ENCODE measurements at regions not wholly inside any gene's neighbourhood (a gene's known extent, or its start where the extent isn't known, plus 50 kb on each side); places are given as distances from the start of the nearest gene placed in this dataset.

DNA sequence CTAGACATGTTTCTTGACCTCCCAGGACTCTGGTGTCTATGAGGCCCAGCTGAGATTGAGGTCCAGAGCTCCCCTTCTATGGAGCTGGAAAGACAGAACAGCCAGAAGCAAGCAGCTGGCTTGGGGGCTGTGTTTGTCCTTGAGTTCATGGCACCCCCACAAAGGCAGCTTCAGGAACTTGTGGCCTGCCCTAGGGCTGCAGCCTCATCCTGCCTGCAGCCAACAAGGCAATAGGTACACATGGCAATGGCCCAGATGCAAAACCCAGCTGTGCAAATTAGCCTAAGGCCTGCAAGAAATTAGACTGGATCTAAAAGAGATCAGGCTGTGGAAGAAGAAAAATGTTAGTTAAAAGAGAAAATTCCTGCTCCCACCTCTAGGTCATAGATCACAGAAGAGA lies 131.7 kb upstream of the NALF2 start:
- FAIRE-seq (no peak), DNase-seq (no peak)
- Histone ChIP-seq H3K27ac (ENCODE audit: low read depth in 1 of 3, low read length in 2 of 3) (no peak overlapping the region), H3K36me3 (ENCODE audit: control insufficient read depth in 3 of 3, insufficient read depth in 2 of 3, low read depth in 1 of 3, low read length in 3 of 3) (no peaks in the 10 kb centered on the region), H3K9me3 (ENCODE audit: control insufficient read depth in 2 of 2, insufficient read depth in 1 of 2, low read depth in 1 of 2, low read length in 1 of 2) (no peaks in the 10 kb centered on the region), H3K4me1 (ENCODE audit: control insufficient read depth in 3 of 3, insufficient read depth in 2 of 3, low read depth in 1 of 3, low read length in 2 of 3) (no peaks in the 10 kb centered on the region), H3K27me3 (ENCODE audit: control insufficient read depth in 3 of 3, insufficient read depth in 3 of 3, low read length in 3 of 3) (no peaks in the 10 kb centered on the region), H3K4me3 (ENCODE audit: low read depth in 1 of 3, low read length in 3 of 3) (no peak overlapping the region)

DNA sequence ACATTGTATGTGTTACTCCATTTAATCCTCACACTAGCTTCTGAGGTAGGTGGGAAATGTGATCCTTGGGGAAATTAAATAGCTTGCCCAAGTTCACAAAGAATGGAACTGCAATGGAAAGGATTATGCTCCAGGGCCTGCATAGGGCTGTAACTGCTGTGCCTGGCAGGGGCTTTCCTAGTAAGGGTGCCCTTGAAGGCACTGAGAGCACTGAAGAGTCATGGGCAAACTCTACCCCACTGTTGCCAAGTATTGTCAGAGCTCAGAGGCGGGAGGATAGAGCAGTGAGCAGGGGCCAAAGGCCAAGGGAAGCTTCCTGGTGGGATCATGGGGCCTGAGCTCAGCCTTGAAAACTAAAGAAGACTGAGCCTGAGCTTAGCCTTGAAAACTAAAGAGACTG lies 133.0 kb upstream of the NALF2 start:
- no peak overlapping the region for H3K4me3 ChIP-seq (ENCODE audit: low read depth in 1 of 3, low read length in 3 of 3)
- no peaks in the 10 kb centered on the region for H3K4me1 ChIP-seq (ENCODE audit: control insufficient read depth in 3 of 3, insufficient read depth in 2 of 3, low read depth in 1 of 3, low read length in 2 of 3)
- no peaks in the 10 kb centered on the region for H3K9me3 ChIP-seq (ENCODE audit: control insufficient read depth in 2 of 2, insufficient read depth in 1 of 2, low read depth in 1 of 2, low read length in 1 of 2)
- FAIRE-seq (no peak), DNase-seq (no peak)
- 40 to 72% (median 50%) methylated on average over 1 of the region's 1 CpG for WGBS, 3 donors
- H3K36me3 ChIP-seq (ENCODE audit: control insufficient read depth in 3 of 3, insufficient read depth in 2 of 3, low read depth in 1 of 3, low read length in 3 of 3) = no peaks in the 10 kb centered on the region
- H3K27ac ChIP-seq (ENCODE audit: low read depth in 1 of 3, low read length in 2 of 3) = no peak overlapping the region
- H3K27me3 ChIP-seq (ENCODE audit: control insufficient read depth in 3 of 3, insufficient read depth in 3 of 3, low read length in 3 of 3) = no peaks in the 10 kb centered on the region

DNA sequence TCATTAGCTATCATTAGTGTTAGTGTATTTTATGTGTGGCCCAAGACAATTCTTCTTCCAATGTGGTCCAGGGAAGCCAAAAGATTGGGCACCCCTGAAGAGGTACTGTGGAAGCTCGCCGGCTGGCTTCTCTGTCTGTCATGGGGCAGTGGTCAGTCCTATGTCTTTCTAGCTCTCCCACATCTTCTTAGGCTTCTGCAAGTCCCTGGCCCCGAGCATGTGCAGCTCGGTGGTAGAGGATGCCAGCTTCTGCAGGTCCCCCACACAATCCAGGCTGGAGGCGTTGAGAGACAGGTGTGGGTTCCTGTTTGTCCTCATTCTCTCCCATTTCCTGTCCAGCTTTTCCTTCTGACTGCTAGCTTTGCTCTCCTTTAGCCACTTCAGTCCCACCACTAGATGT lies 134.1 kb upstream of the NALF2 start:
- Histone ChIP-seq H3K27me3 (ENCODE audit: control insufficient read depth in 3 of 3, insufficient read depth in 3 of 3, low read length in 3 of 3) (no peaks in the 10 kb centered on the region), H3K36me3 (ENCODE audit: control insufficient read depth in 3 of 3, insufficient read depth in 2 of 3, low read depth in 1 of 3, low read length in 3 of 3) (no peaks in the 10 kb centered on the region), H3K9me3 (ENCODE audit: control insufficient read depth in 2 of 2, insufficient read depth in 1 of 2, low read depth in 1 of 2, low read length in 1 of 2) (no peaks in the 10 kb centered on the region), H3K4me1 (ENCODE audit: control insufficient read depth in 3 of 3, insufficient read depth in 2 of 3, low read depth in 1 of 3, low read length in 2 of 3) (no peaks in the 10 kb centered on the region), H3K4me3 (ENCODE audit: low read depth in 1 of 3, low read length in 3 of 3) (no peak overlapping the region), H3K27ac (ENCODE audit: low read depth in 1 of 3, low read length in 2 of 3) (no peak overlapping the region)
- DNase-seq (no peak), FAIRE-seq (no peak)
- 79 to 93% (median 85%) methylated on average over 4 to 5 of the region's 5 CpGs for WGBS, 3 donors

DNA sequence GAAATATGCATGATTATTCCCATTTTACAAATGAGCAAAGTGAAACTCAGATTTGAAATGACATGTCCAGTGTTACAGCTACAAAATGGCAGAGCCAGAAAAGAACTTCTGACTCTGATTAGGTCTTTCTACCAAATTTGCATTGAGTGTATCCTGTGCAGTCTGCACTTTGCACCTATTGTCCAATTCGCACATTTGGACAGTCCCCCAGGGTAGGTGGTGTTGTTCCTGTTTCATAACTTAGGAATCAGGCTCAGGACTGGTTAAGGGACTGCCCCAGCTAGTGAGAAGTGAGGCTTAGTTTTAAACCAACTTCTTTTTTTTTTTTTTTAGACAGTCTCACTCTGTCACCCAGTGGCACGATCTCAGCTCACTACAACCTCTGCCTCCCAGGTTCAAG lies 137.9 kb upstream of the NALF2 start:
- H3K9me3 ChIP-seq (ENCODE audit: control insufficient read depth in 2 of 2, insufficient read depth in 1 of 2, low read depth in 1 of 2, low read length in 1 of 2) = no peaks in the 10 kb centered on the region
- WGBS, 3 donors = 59 to 77% (median 67%) methylated on average over 2 of the region's 2 CpGs
- FAIRE-seq = no peak
- H3K27ac ChIP-seq (ENCODE audit: low read depth in 1 of 3, low read length in 2 of 3) = no peak overlapping the region
- no peak for DNase-seq
- no peak overlapping the region for H3K4me3 ChIP-seq (ENCODE audit: low read depth in 1 of 3, low read length in 3 of 3)
- H3K36me3 ChIP-seq (ENCODE audit: control insufficient read depth in 3 of 3, insufficient read depth in 2 of 3, low read depth in 1 of 3, low read length in 3 of 3) = no peaks in the 10 kb centered on the region
- H3K27me3 ChIP-seq (ENCODE audit: control insufficient read depth in 3 of 3, insufficient read depth in 3 of 3, low read length in 3 of 3) = no peaks in the 10 kb centered on the region
- no peaks in the 10 kb centered on the region for H3K4me1 ChIP-seq (ENCODE audit: control insufficient read depth in 3 of 3, insufficient read depth in 2 of 3, low read depth in 1 of 3, low read length in 2 of 3)

DNA sequence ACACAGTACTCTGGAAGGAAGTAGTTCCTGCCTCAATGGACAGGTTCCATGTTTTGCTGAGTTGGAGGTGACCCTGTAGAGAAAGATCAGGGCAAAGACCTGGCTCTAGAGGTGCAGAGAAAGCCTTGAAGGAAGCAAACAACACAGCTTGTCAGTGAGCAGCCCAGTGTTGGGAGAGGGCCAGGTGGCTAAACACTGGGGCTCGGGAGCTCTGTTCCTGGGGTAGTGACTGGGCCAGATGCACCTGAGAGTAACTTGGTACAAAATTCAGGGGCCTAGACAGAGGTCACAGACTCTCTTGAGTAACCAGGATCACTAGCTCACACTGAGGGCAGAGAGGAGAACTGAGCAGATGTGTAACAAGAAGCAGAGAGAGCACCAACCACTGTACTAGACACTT lies 138.4 kb upstream of the NALF2 start:
- Histone ChIP-seq H3K4me3 (ENCODE audit: low read depth in 1 of 3, low read length in 3 of 3) (no peak overlapping the region), H3K27ac (ENCODE audit: low read depth in 1 of 3, low read length in 2 of 3) (no peak overlapping the region), H3K36me3 (ENCODE audit: control insufficient read depth in 3 of 3, insufficient read depth in 2 of 3, low read depth in 1 of 3, low read length in 3 of 3) (no peaks in the 10 kb centered on the region), H3K4me1 (ENCODE audit: control insufficient read depth in 3 of 3, insufficient read depth in 2 of 3, low read depth in 1 of 3, low read length in 2 of 3) (no peaks in the 10 kb centered on the region), H3K27me3 (ENCODE audit: control insufficient read depth in 3 of 3, insufficient read depth in 3 of 3, low read length in 3 of 3) (no peaks in the 10 kb centered on the region), H3K9me3 (ENCODE audit: control insufficient read depth in 2 of 2, insufficient read depth in 1 of 2, low read depth in 1 of 2, low read length in 1 of 2) (no peaks in the 10 kb centered on the region)
- 42 to 79% (median 70%) methylated on average over 1 of the region's 1 CpG for WGBS, 3 donors
- FAIRE-seq (no peak), DNase-seq (no peak)

DNA sequence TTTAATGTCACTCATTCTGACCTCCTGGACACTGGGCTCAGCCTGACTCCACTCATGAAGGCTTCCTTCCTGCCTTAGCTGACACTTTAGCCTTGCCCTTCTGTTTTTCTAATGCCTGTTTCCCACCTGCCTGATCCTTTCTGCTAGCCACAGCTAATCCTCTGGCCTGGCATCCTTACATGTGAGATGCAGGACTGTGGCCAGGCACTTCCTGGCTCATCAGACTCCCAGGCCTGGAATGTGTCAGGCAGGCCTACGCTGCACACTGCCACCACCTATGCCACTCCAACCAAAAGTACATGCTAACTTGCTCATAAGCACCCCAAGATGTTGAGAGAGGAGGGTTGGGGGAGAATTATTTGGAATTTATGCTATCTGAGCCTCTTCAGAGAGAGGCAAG lies 138.8 kb upstream of the NALF2 start:
- DNase-seq (no peak), FAIRE-seq (no peak)
- H3K27me3 ChIP-seq (ENCODE audit: control insufficient read depth in 3 of 3, insufficient read depth in 3 of 3, low read length in 3 of 3) = no peaks in the 10 kb centered on the region
- no peak overlapping the region for H3K27ac ChIP-seq (ENCODE audit: low read depth in 1 of 3, low read length in 2 of 3)
- no peaks in the 10 kb centered on the region for H3K4me1 ChIP-seq (ENCODE audit: control insufficient read depth in 3 of 3, insufficient read depth in 2 of 3, low read depth in 1 of 3, low read length in 2 of 3)
- no peaks in the 10 kb centered on the region for H3K36me3 ChIP-seq (ENCODE audit: control insufficient read depth in 3 of 3, insufficient read depth in 2 of 3, low read depth in 1 of 3, low read length in 3 of 3)
- 82 to 100% (median 98%) methylated on average over 1 of the region's 1 CpG for WGBS, 3 donors
- H3K4me3 ChIP-seq (ENCODE audit: low read depth in 1 of 3, low read length in 3 of 3) = no peak overlapping the region
- no peaks in the 10 kb centered on the region for H3K9me3 ChIP-seq (ENCODE audit: control insufficient read depth in 2 of 2, insufficient read depth in 1 of 2, low read depth in 1 of 2, low read length in 1 of 2)

DNA sequence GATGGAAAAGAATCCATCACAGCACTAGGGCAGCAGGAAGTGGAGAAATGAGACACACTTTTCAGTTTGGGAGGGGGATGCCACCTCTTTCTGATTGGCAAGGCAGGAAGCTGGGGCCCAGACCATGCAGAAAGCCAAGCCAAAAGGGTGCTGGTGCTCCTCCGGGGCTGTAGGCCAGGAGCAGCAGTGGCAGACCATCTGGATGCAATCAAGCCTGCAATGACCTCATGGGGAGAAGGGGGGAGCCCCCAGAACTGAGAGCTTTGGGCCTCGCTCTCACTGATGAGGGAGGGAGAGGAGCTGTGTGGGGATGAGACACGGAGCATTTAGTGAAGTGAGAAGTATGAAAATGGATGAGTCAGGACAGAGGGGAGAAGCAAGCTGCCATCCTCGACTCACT lies 141.3 kb upstream of the NALF2 start:
- Histone ChIP-seq H3K27ac (ENCODE audit: low read depth in 1 of 3, low read length in 2 of 3) (no peak overlapping the region), H3K27me3 (ENCODE audit: control insufficient read depth in 3 of 3, insufficient read depth in 3 of 3, low read length in 3 of 3) (no peaks in the 10 kb centered on the region), H3K9me3 (ENCODE audit: control insufficient read depth in 2 of 2, insufficient read depth in 1 of 2, low read depth in 1 of 2, low read length in 1 of 2) (no peaks in the 10 kb centered on the region), H3K36me3 (ENCODE audit: control insufficient read depth in 3 of 3, insufficient read depth in 2 of 3, low read depth in 1 of 3, low read length in 3 of 3) (no peaks in the 10 kb centered on the region), H3K4me1 (ENCODE audit: control insufficient read depth in 3 of 3, insufficient read depth in 2 of 3, low read depth in 1 of 3, low read length in 2 of 3) (no peaks in the 10 kb centered on the region), H3K4me3 (ENCODE audit: low read depth in 1 of 3, low read length in 3 of 3) (no peak overlapping the region)
- WGBS, 3 donors = 40 to 51% (median 49%) methylated on average over 4 of the region's 4 CpGs
- DNase-seq (no peak), FAIRE-seq (no peak)

DNA sequence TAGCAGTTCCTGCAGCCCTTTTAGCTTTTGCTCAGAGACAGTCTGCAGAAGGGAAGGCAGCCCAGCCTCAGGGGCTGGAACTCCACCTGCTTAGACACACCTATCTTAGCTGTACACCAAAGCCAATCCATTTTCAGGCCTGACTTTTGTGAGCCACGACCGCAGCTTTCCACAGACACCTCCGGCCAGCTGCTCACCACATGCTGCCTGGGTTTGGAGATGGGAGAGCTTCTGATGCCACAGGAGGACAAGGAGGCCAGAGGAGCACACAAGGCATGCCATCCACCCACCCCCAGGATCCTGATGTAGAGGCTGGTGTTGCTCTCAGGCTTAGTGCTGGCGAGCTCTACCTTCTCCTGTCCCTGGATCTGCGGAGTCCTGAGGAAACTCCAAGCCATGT lies 141.8 kb upstream of the NALF2 start:
- DNase-seq = no peak
- no peaks in the 10 kb centered on the region for H3K27me3 ChIP-seq (ENCODE audit: control insufficient read depth in 3 of 3, insufficient read depth in 3 of 3, low read length in 3 of 3)
- H3K27ac ChIP-seq (ENCODE audit: low read depth in 1 of 3, low read length in 2 of 3) = no peak overlapping the region
- no peaks in the 10 kb centered on the region for H3K9me3 ChIP-seq (ENCODE audit: control insufficient read depth in 2 of 2, insufficient read depth in 1 of 2, low read depth in 1 of 2, low read length in 1 of 2)
- no peak for FAIRE-seq
- no peaks in the 10 kb centered on the region for H3K36me3 ChIP-seq (ENCODE audit: control insufficient read depth in 3 of 3, insufficient read depth in 2 of 3, low read depth in 1 of 3, low read length in 3 of 3)
- WGBS, 3 donors = 80 to 95% (median 82%) methylated on average over 5 of the region's 5 CpGs
- no peak overlapping the region for H3K4me3 ChIP-seq (ENCODE audit: low read depth in 1 of 3, low read length in 3 of 3)
- H3K4me1 ChIP-seq (ENCODE audit: control insufficient read depth in 3 of 3, insufficient read depth in 2 of 3, low read depth in 1 of 3, low read length in 2 of 3) = no peaks in the 10 kb centered on the region

DNA sequence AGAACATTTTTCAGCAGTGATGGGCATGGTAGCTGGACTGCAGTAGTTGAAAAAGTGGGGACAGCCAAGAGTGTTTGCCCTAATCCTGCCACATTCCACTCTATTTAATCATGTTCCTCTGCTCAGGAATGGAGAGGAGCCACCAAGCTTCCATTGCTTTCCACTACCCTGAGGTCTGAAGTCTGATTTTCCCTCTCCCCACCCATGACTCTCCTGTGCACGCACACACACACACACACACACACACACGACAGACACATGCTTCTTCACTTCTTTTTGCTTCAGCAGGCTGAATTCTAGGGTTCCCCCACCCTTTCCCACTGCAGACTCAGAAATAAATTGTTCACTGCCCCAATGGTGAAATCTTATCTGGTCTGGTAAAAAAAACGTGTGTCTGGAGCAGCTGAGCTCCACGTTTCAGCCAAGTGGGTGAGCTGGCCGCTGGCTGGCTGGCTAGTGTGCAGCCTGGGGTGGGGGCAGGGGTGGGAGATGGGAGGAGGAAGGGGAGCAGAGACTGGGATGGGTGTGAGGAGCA lies 142.7 kb upstream of the NALF2 start:
- H3K27ac ChIP-seq (ENCODE audit: low read depth in 1 of 3, low read length in 2 of 3) = no peak overlapping the region
- H3K9me3 ChIP-seq (ENCODE audit: control insufficient read depth in 2 of 2, insufficient read depth in 1 of 2, low read depth in 1 of 2, low read length in 1 of 2) = no peaks in the 10 kb centered on the region
- 24 to 28% (median 27%) methylated on average over 5 of the region's 5 CpGs for WGBS, 3 donors
- no peaks in the 10 kb centered on the region for H3K4me1 ChIP-seq (ENCODE audit: control insufficient read depth in 3 of 3, insufficient read depth in 2 of 3, low read depth in 1 of 3, low read length in 2 of 3)
- no peaks in the 10 kb centered on the region for H3K27me3 ChIP-seq (ENCODE audit: control insufficient read depth in 3 of 3, insufficient read depth in 3 of 3, low read length in 3 of 3)
- DNase-seq = peak in 1 of 2 donors; percentile 1
- H3K4me3 ChIP-seq (ENCODE audit: low read depth in 1 of 3, low read length in 3 of 3) = no peak overlapping the region
- FAIRE-seq = no peak
- no peaks in the 10 kb centered on the region for H3K36me3 ChIP-seq (ENCODE audit: control insufficient read depth in 3 of 3, insufficient read depth in 2 of 3, low read depth in 1 of 3, low read length in 3 of 3)
